HG02852 (cell line): ENCODE measurements at regions not wholly inside any gene's neighbourhood (a gene's known extent, or its start where the extent isn't known, plus 50 kb on each side); places are given as distances from the start of the nearest gene placed in this dataset.
"Not testable (repeated sequence)": the region's sequence is repeated elsewhere in the genome, so short reads cannot be mapped to it uniquely, and the experiment has no call there.

Source experiments
- ATAC-seq: cut with Tn5 transposase; IDR thresholded peaks from one replicate; pipeline ENCODE4 v1.9.1; 2021; ENCODE audit warnings: mild to moderate bottlenecking, moderate library complexity; ENCODE audit not compliant: unreplicated experiment

DNA sequence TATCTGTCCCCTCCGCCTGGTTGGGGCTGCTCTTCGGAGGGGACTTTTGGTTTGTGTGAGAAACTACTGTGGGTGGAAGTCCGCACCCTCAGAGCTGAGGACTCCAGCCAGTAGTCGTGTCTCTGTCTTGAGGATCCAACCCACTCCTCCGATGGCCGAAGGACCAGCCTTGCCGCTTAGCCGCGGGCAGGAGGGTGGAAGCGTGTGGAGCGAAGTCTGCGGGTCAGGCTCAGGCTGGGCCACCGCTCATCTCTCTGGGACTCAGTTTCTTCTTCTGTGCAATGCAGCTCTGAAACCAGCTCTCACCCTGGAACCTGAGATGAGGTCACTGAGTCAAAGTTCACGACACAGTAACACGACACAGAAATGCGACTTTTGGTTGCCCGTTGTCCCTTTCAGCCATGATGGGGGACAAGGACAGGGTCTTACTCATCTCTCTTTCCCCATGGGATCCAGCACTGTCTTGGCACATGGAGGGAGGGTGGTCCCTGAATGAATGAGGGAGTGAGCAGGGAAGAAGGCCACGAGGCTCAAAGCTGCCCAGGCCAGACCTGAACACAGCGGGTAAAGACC is 133.3 kb upstream of the PODXL start:
- ATAC-seq: no peak

DNA sequence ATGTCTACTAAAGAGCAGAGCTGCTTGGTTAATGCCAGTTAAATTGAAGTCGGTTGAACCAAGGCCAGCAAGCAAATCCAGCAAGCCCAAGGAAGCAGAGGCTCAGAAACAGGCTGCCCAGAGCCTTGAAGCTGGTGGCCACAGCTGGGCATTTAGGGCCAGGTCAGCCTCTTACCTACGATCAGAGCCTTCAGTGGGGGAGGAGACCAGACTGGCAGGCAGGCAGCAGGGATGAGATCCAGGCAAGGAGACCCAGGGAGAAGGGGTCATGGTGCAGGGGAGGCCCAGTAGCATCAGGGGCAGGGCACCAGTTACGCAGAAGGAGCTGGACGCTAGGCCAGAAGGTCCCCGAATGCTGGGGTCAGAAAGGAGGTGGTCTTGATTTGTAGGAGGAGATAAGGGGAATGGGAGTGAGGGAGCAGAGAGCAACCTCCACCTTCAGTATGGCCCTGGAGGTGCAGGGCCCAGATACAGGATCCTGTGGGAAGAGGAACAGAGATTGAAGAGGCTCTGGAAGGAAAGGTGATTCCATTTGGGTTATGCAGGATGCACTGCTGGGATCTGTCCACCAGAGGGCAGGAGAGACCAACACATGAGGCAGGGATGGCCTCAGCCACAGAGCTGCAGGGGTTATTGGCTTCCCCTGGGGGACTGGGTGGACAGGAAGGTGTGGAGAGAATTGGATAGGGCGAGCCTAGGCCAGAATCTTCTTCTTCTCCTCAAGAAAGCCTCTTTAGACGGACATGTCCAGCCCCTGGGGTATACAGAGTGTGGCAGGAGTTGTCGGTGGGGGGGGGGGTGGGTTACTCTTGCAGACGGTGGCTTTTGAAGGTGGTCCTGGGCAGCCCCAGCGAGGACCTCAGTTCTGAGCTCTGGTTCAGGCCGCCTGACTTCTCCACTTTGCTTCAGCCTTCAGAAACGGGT is 132.6 kb upstream of the PODXL start:
- peak; percentile 62 for ATAC-seq

DNA sequence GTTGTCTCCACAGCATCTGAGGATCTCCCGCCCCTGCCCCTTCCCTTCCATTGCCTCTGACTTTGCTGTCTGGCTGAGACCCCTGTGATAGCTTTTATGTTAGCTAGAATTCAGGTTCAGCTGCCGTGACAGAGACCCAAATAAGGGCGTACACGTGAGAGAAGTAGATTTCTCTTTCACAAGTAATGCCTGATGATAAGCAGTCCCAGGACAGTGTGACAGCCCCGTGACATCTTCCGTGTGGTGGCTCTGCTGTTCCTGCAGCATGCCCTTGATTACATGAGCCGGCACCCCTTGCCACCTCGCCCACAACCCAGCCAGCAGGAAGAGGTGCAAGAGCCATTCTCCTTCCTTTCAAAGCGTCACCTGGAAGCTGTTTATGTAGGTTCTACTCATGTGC is 130.9 kb upstream of the PODXL start:
- ATAC-seq: no peak

DNA sequence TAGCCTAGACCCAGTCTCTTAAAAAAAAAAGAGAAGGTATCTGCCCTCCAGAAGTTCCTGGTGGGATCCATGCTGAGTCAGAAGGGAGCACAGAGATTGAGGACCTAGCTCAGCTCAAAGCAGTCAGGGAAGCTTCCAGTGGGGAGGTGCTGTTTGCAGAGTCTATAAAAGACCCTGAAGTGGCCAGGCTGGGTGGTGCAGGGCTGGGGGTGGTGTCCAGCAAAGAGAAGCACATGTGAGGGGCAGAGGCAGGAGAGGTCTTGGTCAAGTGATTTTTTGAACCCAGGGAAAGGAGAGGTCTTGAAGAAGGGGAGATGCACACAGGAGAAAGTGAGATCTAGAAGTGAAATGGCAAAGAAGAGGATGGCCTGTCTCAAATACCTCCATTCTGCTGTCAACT is 130.4 kb upstream of the PODXL start:
- no peak for ATAC-seq

DNA sequence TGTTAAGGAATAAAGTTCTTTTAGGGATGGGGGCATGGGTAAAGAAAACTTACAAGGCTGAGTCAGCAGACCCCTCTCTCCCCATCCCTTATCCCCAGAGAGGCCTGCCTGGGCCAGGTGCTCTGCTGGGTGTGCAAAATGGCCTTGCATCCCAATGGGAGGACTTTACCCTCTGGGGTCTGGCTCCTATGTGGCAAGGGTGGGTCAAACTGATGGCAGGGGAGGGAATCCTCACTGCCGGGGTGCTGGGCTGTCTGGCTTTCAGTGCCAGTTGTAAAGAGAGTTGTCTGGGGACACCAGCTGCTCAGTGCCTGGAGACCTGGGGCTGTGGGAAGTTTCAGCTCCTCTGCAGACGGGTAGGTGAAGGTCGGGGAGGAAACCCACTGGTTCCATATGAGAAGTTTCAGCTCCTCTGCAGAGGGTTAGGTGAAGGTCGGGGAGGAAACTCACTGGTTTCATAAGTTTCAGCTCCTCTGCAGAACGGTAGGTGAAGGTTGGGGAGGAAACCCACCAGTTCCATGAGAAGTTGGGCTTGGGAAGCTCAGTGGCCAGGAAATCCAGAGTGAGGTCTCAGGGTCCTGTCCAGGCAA is 127.2 kb upstream of the PODXL start:
- peak; percentile 74 for ATAC-seq

DNA sequence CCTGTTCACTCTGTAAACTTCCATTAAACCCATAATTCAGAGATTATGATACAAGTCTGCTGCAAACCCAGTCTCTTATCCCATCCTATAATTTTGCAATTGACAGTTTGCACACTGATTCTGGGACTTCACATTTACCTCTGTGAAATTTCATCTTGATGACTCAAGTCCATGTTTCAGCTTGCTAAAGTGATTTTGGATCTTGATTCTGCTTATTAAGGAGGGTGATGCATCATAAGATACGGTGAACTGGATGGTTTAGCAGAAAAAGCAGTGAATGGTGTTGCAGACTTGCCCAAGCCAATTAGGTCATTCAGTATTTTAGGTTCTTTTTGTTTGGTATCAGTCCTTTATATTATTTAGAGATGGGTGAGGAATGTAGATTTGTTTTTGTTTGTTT is 125.5 kb upstream of the PODXL start:
- ATAC-seq: no peak

DNA sequence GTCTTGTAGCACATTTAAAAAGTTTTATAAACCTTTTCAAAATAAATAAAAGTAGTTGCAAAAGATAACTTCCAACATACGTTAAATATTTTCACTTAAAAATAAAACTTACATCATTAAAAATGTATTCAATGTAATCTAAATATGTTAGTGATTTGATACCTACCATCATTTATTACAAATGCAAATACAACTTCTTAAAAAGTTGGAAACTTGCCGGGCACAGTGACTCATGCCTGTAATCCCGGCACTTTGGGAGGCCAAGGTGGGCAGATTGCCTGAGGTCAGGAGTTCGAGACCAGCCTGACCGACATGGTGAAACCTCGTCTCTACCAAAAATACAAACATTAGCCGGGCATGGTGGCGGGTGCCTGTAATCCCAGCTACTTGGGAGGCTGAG is 122.6 kb upstream of the PODXL start:
- ATAC-seq: not testable (repeated sequence)

DNA sequence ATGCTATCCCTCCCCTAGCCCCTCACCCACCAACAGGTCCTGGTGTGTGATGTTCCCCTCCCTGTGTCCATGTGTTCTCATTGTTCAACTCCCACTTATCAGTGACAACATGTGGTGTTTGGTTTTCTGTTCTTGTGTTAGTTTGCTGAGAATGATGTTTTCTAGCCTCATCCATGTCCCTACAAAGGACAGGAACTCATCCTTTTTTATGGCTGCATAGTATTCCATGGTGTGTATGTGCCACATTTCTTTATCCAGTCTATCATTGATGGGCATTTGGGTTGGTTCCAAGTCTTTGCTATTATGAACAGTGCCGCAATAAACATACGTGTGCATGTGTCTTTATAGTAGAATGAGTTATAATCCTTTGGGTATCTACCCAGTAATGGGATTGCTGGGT is 120.4 kb upstream of the PODXL start:
- ATAC-seq: not testable (repeated sequence)

DNA sequence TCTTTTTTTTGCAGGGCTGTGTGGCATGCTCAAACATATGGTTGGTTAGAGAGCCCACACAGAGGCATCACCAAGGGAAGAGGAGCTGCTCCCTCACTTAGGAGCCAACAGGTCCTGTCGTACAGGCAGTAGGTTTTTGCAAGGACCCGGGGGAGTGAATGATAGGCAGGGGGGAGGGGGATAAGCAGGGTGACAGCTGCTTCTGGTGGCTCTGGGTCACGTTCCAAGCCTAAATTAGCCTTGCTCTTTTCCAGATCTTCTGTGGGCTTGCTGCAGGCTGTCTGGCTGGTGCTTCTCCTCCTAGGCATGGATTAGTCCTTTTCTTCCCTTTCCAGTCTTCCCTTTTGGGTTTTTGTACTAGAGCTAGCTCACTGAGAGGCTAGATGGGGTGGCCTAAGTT is 117.7 kb upstream of the PODXL start:
- no peak for ATAC-seq

DNA sequence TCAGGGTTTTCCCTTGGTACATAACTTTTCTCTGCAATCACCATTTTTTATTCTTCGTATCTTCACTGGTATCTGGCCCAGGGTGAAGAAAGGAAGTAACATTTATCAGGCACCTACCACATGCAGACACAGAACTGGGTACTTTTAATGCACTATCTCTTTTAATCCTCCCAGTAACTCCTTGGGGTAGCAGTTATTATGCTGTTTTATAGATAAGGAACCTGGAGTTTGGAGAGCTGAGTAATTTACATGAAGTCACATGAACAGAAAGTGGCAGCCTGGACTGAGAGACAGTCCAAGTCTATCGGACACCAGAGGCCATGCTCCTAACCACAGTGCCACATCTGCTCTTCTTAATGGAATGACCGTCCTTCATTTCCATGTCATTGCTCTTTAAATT is 117.1 kb upstream of the PODXL start:
- ATAC-seq: no peak

DNA sequence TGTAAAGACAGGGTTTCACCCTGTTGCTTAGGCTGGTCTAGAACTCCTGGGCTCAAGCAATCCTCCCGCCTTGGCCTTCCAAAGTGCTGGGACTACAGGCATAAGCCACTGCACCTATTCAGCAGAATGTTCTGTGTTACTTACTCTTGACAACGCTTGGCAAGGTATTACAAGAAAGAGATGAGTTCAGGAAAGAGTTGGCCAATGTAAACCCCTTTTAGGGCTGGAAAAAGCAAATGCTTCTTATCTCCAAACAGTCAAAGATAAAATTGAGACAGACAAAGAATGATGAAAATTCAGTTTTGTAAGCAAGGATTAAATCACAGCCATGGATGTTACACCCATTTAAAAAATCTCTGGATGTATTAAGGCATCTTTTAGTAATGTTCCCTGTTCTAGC is 114.0 kb upstream of the PODXL start:
- no peak for ATAC-seq

DNA sequence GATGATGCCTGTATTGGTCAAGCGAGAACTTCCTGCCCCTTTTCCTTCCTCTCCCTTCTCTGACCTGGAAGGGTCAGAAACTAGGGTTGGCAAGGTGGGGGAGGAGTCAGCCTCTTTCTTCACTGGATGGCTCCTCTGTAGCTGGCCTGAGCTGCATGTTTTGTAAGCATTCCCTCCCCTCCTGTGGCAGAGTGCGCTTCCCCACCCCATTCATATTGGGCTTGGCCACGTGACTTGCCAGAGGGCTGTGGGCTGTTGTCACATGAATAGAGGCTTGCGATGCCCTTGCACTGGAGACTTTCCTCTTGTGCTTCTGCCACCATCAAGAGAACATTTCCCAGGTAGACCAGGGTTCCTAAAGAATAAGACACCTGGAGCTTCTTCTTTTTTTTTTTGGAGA is 111.3 kb upstream of the PODXL start:
- no peak for ATAC-seq

DNA sequence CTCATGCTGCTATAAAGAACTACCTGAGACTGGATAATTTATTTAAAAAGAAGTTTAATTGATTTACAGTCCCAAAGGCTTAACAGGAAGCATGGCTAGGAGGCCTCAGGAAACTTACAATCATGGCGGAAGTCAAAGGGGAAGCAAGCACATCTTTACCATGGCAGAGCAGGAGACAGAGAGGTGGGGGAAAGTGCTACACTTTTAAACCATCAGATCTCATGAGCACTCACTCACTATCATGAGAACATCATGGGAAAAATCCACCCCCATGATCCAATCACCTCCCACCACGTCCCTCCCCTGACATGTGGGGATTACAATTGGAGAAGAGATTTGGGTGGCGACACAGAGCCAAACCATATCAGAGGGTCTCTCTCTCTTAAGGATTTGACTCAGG is 108.6 kb upstream of the PODXL start:
- ATAC-seq: no peak

DNA sequence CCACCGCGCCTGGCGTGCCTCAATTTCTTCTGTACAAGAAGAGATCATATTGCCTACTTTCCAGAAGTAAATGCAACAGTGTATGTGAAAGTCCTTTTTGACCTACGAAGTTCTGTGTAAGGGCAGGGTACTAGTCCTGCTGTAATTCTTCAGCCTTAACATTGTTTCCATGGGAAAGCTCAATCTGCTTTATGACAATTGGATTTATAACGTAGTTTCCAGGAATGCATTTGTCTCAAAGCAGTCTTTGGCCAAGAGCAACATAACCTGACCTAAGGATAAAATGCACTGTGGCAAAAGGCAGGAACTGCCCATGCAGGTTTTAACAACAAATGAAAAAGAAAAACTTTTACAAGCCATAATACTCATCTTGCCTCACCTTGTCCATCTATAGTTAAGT is 108.1 kb upstream of the PODXL start:
- no peak for ATAC-seq

DNA sequence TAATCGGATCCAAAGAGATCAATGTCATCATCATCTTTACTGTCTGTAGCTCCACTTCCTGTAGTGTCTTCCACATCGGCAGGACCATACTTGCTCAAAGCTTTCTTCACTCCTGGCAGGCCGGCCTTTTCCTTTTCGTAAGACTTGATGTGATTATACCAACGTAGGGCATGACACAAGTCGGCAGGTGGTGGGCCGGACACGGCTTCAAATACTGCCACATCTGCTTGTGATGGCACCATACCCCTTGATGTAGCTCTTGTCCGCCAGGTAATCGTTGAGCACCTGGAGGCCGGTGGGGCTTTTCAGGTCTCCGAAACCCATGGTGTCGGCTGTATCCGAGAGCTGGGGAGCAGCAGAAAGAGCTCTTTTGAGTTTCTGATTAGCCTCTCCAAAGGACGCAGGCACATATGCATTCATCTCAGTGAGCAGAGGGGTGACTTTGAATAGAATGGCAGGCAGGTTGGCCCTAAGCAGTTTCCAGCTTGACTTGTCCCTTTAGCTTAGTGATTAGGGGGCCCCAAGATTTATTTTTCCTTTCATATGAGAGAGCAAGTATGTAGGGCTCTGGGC is 106.0 kb upstream of the PODXL start:
- ATAC-seq: not testable (repeated sequence)

DNA sequence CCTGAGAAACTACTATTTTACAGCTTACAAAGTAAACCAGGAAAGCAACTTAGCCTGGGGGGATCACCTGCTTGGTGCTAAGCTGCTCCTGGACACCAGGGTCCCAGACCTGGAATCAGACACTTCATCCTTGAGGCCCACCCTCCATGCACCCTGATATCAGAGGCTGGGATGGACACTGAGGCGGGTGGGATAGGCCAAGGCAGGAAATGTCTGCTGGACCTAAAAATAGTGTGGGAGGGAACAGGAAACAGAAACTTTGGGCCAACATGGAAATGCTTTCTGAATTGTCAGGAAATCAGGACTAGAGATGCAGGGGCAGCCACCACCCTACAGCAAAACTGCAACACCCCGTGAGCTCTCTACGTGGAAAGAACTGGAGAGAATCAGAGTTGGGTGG is 101.5 kb upstream of the PODXL start:
- ATAC-seq: no peak

DNA sequence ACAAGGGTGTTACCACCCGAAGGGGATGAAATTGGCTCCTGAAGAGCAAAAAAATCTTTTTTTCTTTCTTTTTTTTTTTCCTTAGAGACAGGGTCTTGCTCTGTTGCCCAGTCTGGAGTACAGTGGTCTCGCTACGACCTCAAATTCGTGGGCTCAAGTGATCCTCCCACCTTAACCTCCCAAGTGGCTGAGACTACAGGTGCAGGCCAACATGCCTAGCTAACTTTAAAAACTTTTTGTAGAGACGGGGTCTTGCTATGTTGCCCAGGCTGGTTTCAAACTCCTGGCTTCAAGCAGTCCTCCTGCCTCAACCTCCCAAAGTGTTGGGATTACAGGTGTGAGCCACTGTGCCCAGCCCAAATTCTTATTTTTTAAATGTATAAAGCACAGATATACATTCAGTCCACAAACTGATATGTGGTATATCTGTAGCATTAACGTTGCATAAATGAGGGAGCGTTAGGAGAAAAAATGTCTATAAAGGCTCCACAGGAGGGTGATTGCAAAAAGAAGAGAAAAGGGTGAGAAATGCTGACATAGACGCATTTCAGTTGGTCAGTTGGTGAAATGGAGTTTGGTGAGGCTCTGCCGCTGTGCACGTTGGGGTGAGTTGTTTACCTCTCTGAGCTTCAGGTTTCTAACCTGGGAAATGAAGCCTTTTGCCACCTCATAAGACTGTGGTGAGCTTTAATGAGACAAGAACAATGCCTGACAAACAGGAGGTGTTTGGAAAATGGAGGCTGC is 100.7 kb upstream of the PODXL start:
- no peak for ATAC-seq

DNA sequence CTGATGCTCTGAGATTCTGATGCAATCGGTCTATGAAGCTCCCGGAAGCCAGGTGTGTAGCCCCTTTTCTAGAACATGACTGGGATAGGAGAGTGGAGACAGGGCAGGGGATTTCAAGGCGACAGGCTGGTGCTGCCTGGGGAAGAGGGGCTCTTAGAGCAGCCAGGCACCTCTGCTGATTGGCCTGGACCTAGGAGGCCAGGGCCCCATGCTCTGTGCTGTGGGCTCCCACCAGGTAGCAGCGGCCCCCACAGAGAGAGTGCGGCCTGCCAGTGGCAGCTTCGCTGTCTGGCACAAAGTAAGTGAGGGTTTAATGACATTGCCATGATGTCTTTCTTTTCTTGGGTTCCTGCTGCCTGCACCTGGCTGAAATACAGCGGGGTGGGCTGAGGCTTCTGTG is 99.4 kb upstream of the PODXL start:
- ATAC-seq: no peak

DNA sequence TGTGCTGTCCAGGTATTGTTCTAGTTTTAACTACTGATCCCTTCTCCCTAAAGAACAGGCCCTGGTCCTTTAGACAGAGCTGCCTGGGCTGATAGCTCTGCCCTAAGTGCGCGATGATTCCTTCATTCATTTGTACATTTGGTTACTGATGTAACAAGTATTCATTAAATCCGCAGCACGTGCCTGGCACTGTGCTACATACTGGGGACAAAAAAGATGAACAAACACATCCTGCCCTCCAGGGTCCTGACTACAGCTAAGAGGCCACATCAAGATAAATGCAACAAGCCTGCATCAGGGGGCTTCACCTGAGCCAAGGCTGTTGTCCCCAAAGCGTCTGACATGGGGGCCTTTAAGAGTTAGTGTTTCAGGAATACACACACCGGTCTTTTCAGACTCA is 99.0 kb upstream of the PODXL start:
- ATAC-seq: no peak

DNA sequence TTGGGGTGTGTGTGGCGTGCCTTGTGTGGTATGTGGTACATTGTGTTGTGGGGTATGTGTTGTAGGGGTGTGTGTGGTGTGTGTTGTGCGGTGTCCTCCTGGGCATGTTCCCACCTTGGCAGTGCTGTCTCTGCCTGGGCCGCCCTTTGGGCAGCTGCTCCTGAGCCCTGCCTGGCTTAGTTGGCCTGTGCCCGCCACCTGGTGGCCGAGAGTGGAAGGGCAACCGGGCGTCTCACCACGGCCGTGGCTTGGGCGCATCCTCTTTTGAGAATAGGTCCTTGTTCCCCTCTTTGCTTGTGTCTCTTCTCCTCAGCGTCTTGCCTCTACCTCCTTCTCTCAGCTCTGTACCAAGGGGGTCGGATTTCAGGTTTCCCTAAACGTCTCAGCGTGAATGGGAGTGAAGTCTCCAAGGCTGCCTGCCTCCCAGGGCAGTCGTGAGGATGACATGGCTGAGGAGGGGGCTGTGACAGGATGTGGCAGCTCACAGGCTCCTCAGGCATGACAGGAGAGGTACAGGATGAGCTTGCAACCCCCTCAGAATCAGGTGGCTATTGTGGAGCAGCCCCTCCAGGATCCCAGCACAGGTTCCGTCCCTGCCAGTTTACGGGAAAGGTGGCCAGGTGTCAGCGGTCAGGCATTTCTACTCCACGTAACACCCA is 98.4 kb upstream of the PODXL start:
- peak; percentile 80 for ATAC-seq

DNA sequence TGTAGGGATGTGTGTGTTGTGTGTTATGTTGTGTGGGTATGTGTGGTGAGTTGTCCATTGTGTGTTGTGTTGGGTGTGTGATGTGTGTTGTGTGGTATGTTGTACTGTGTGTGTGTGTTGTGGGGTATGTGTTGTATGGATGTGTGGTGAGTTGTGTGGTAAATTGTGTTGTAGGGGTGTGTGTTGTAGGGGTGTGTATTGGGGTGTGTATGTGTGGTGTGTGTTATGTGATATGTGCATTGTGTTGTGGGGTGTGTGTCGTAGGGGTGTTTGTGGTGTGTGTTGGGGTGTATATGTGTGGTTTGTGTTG is 97.8 kb upstream of the PODXL start:
- no peak for ATAC-seq
